HUES64 (cell line): ENCODE measurements at regions not wholly inside any gene's neighbourhood (a gene's known extent, or its start where the extent isn't known, plus 50 kb on each side); places are given as distances from the start of the nearest gene placed in this dataset.

ENCODE experiments used
- H3K27ac ChIP-seq: 2 replicates; pipeline ENCODE4 v1.7.0; 2013; ENCODE audit warnings: low read depth, low read length, inconsistent platforms
- H3K27me3 ChIP-seq: 2 replicates; pipeline ENCODE4 v1.6.1; 2013; ENCODE audit warnings: mild to moderate bottlenecking, low read length; ENCODE audit not compliant: insufficient read depth
- H3K36me3 ChIP-seq: 2 replicates; pipeline ENCODE4 v1.6.1; 2013; ENCODE audit warnings: mild to moderate bottlenecking, low read length; ENCODE audit not compliant: insufficient read depth
- H3K4me1 ChIP-seq: 2 replicates; pipeline ENCODE4 v1.6.1; 2013; ENCODE audit warnings: mild to moderate bottlenecking, low read length, moderate library complexity; ENCODE audit not compliant: insufficient read depth
- H3K4me3 ChIP-seq: 2 replicates; pipeline ENCODE4 v1.5.1; 2013; ENCODE audit warnings: mild to moderate bottlenecking, low read length, moderate library complexity
- H3K9ac ChIP-seq: 2 replicates; pipeline ENCODE4 v1.6.1; 2013; ENCODE audit warnings: mild to moderate bottlenecking, low read depth, low read length
- H3K9me3 ChIP-seq: 2 replicates; pipeline ENCODE4 v1.6.1; 2013; ENCODE audit warnings: low read depth, low read length; ENCODE audit not compliant: insufficient read depth
- WGBS: fragments of 150-250, 120-280 bp; methylation state at CpG from one replicate; pipeline ENCODE4 v1.1.7; 2013; ENCODE audit warnings: missing lambda C conversion rate; 5-methylcytosine and 5-hydroxymethylcytosine counted together

DNA sequence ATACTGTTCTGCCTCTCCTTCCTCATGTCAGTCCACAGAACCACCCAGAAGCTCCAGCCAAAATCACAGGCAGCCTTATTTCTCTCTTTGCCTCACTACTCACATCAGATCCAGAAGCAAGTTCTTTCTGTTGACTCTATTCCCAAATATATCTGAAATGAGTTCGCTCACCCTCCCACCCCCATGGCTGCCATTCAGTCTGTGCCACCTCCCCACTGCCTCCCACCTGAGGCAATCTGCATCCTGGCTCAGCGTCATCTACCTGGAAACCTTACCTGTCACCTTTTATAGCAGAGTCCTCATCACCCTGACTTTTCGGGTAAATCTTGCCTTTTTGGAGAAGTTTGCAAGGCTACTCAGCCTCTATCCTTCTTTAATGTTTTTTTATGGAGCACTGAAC is 501.8 kb downstream of the BCL11B start:
- no peaks in the 10 kb centered on the region for H3K27me3 ChIP-seq
- H3K4me3 ChIP-seq, result no peak overlapping the region
- WGBS, result 95% methylated on average over 3 of the region's 3 CpGs
- no peak overlapping the region for H3K27ac ChIP-seq
- H3K9me3 ChIP-seq, result no peaks in the 10 kb centered on the region
- H3K9ac ChIP-seq, result no peak overlapping the region
- no peaks in the 10 kb centered on the region for H3K4me1 ChIP-seq
- no peaks in the 10 kb centered on the region for H3K36me3 ChIP-seq

DNA sequence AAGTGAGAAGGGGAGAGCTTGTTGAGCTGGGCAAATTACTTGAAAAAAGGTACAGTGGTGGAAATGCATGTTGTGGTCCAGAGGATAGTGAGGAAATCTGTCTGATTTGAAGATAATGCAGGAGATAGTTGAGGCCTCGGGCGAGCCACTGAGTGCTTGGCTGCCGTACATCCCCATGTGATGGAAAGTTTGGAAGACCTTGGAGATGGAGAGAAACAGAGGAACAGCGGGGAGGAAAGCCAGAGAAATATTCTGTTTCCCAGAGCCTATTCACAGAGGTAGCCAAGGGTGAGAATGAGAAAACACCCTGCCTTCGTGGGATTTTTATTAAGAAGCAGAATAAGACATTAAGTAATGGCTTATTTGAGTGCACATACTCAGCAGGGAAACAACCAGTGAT is 498.2 kb downstream of the BCL11B start:
- no peak overlapping the region for H3K4me3 ChIP-seq
- no peak overlapping the region for H3K9ac ChIP-seq
- H3K27ac ChIP-seq, result no peak overlapping the region
- no peaks in the 10 kb centered on the region for H3K27me3 ChIP-seq
- 92% methylated on average over 5 of the region's 5 CpGs for WGBS
- H3K36me3 ChIP-seq, result no peaks in the 10 kb centered on the region
- no peaks in the 10 kb centered on the region for H3K4me1 ChIP-seq
- no peaks in the 10 kb centered on the region for H3K9me3 ChIP-seq

DNA sequence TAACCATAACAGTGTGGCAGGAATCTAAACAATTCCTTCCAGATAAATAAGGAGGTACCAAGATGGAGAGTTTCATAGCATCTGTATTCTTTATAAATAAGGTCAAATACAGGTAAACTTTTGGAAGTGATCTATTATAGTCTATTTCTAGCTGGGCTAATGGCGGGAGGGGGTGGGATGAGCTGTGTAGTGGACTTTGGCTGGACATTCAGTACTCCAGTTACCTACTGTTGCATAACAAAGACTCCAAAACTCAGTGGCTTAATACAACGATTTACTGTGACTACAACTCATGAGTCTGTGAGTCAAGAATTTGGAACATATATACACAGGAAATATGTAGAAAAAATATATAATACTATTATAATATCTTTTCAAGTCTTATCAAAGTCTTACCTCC is 496.1 kb downstream of the BCL11B start:
- WGBS, result 100% methylated on average over 1 of the region's 2 CpGs
- H3K9me3 ChIP-seq, result no peaks in the 10 kb centered on the region
- H3K4me3 ChIP-seq, result no peak overlapping the region
- H3K27ac ChIP-seq, result no peak overlapping the region
- H3K9ac ChIP-seq, result no peak overlapping the region
- no peaks in the 10 kb centered on the region for H3K27me3 ChIP-seq
- H3K36me3 ChIP-seq, result no peaks in the 10 kb centered on the region
- H3K4me1 ChIP-seq, result no peaks in the 10 kb centered on the region

DNA sequence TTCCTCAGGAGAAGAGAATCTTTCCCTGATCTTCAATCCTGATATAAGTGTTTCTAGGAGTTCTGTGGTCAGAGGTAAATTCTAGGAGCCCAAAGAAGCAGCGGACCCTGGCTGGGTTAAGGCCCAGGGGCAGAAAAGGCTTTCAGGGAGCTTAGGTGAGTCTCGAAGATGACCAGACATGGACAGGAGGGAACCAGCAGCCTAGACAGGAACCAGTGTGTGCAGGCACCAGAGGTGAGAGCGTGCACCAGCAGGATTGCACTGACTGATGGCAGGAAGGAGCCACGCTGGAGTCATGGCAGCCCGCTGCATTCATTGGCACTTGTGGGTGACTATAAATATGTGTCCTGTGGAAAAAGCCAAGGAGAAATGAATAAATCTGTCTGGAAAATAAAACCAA is 489.9 kb downstream of the BCL11B start:
- no peaks in the 10 kb centered on the region for H3K9me3 ChIP-seq
- H3K27me3 ChIP-seq, result no peaks in the 10 kb centered on the region
- 96% methylated on average over 5 of the region's 5 CpGs for WGBS
- no peak overlapping the region for H3K4me3 ChIP-seq
- H3K36me3 ChIP-seq, result no peaks in the 10 kb centered on the region
- H3K4me1 ChIP-seq, result no peaks in the 10 kb centered on the region
- H3K27ac ChIP-seq, result no peak overlapping the region
- H3K9ac ChIP-seq, result no peak overlapping the region

DNA sequence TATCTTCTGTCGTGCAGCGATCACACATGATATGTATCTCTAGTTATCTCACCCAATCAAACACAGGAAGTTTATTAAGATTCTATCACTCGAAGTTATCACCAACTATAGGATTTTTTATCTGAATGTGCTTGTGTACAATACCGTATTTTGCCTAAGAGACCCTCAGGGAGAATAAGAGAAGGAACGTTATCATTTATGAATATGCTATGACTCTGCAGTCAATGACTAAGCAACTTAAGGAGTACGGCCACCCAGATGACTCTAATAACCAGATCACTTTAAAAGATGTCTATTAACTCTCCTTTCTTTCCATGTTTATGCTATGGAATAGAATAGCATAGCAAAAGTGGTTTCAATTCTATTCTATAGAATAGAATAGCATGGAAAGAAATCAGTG is 486.4 kb downstream of the BCL11B start:
- Histone ChIP-seq H3K4me1 (no peaks in the 10 kb centered on the region), H3K4me3 (no peak overlapping the region), H3K9ac (no peak overlapping the region), H3K9me3 (no peaks in the 10 kb centered on the region), H3K27ac (no peak overlapping the region), H3K27me3 (no peaks in the 10 kb centered on the region), H3K36me3 (no peaks in the 10 kb centered on the region)
- 86% methylated on average over 6 of the region's 6 CpGs for WGBS

DNA sequence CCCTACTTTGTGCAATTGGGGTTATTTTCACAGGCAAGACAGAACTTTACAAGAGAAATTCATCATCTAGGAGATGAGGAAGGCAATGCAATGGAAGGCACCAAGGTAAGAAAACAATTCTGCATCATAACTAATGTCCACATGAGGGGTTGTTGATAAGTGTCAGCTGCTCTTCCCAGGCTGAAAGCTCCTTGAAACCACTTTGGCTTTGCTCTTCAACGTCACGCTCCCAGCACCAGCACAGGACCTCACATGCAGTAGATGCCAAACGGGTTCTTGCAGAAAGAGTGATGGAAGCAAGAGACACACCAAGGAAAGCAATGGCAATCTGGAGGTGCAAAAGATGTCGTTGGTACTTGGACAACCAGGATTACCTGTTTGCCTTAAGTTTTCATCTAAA is 485.5 kb downstream of the BCL11B start:
- Histone ChIP-seq H3K9ac (no peak overlapping the region), H3K9me3 (no peaks in the 10 kb centered on the region), H3K27me3 (no peaks in the 10 kb centered on the region), H3K36me3 (no peaks in the 10 kb centered on the region), H3K4me3 (no peak overlapping the region), H3K4me1 (no peaks in the 10 kb centered on the region), H3K27ac (no peak overlapping the region)
- WGBS, result 94% methylated on average over 4 of the region's 4 CpGs

DNA sequence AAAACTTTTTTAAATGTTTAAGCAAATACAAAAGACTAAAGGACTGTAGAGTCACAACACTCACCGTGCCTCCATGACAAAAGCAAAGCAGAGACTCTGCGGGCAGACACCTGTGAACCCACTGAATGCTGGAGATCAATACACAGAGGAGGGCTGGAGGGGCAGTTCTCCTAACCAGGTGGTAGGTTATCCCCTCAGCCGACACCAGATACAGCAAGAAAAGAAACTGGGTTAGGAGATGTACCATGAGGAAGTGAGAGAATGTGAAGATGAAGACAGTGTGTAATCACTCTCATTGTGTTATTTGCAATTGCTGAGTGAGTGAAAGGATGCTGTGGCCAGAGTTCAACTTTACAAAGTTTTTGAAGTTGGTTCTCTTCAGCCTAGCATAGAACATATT is 480.3 kb downstream of the BCL11B start:
- no peaks in the 10 kb centered on the region for H3K36me3 ChIP-seq
- no peak overlapping the region for H3K4me3 ChIP-seq
- H3K9ac ChIP-seq, result no peak overlapping the region
- 89% methylated on average over 3 of the region's 3 CpGs for WGBS
- H3K27me3 ChIP-seq, result no peaks in the 10 kb centered on the region
- no peaks in the 10 kb centered on the region for H3K4me1 ChIP-seq
- no peak overlapping the region for H3K27ac ChIP-seq
- H3K9me3 ChIP-seq, result peaks cover 9% of the 10 kb centered on the region; the same call in 1 of the 2 replicates

DNA sequence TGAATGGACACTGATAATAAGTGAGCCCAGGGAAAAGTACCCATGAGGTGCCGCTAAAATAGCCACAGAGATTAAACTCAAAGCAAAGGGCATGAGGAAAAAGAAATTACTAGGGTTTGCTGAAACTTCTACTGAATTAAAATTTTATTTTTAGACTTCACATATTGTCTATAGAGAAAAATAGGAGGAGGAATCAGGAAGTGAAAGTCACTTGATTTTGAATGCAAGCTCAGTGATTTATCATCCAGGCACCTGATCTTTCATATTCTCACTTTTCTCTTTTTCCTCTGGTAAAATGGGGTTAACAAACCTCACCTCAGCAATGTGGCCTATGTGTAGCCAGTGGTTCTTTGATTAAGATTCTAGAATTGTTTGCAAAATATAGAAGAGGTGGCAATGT is 479.8 kb downstream of the BCL11B start:
- Histone ChIP-seq H3K9me3 (peaks cover 9% of the 10 kb centered on the region; the same call in 1 of the 2 replicates), H3K27me3 (no peaks in the 10 kb centered on the region), H3K27ac (no peak overlapping the region), H3K9ac (no peak overlapping the region), H3K36me3 (no peaks in the 10 kb centered on the region), H3K4me3 (no peak overlapping the region), H3K4me1 (no peaks in the 10 kb centered on the region)
- 93% methylated on average over 1 of the region's 1 CpG for WGBS

DNA sequence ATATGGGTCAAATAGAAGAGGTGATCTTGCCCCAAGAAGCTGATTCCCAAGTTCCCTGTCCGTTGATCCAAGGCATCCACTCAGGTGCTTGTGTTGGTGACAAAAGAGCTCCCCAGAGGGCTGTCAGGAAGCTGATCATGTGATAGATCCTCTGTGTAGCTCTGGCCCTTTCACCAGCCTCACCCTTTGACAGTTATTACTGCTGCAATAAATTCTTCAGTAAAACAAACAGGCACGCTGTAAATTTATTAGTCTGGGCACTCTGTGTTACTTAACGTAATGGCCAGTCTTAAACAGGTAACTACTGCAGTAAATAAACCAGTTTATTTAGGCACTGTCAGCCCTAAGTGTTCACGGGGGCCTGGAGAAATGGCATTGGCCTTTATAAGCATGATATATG is 473.9 kb downstream of the BCL11B start:
- Histone ChIP-seq H3K9me3 (peaks cover 9% of the 10 kb centered on the region; the same call in 1 of the 2 replicates), H3K36me3 (no peaks in the 10 kb centered on the region), H3K4me1 (no peaks in the 10 kb centered on the region), H3K27ac (no peak overlapping the region), H3K4me3 (no peak overlapping the region), H3K27me3 (no peaks in the 10 kb centered on the region), H3K9ac (no peak overlapping the region)
- WGBS, result 90% methylated on average over 4 of the region's 4 CpGs

DNA sequence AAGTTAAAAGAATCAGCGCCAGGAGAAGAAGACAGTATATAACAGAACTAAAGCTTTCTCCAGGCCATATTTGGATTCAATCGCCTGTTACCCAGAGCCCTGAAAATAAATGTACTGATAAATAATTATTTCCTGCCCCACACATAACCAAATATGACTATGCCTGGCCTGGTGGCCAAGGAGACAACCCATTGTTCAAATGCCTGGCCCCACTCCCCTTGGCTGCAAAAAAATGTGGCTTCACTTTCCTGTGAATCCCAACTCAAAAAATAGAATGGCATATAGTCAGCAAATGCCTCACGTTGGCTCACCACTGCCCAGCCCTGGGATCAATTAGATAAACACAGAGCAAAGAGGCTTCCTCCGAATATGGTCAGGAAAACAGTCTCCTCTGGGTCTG is 472.1 kb downstream of the BCL11B start:
- Histone ChIP-seq H3K9me3 (no peaks in the 10 kb centered on the region), H3K27me3 (no peaks in the 10 kb centered on the region), H3K36me3 (no peaks in the 10 kb centered on the region), H3K4me3 (no peak overlapping the region), H3K27ac (no peak overlapping the region), H3K9ac (no peak overlapping the region), H3K4me1 (no peaks in the 10 kb centered on the region)
- 64% methylated on average over 4 of the region's 4 CpGs for WGBS

DNA sequence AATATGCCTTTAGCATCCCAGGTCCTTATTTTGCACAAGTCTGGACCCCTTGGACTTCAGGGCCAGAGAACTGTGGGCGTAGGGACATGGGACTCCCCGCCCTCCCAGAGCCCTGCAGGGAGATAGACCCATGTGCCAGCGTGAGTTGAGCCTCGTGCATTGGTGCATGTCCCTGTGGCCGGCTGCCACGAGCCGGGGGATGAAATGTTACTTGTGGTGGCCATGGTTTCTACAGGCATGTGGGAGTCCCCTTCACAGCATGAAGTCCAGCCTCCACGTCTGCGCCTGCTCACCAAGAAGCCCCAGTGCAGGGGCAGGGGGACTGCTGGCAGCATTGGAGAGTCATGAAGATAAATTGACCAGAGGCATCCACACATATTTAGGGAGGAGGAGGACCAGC is 470.0 kb downstream of the BCL11B start:
- Histone ChIP-seq H3K9me3 (no peaks in the 10 kb centered on the region), H3K36me3 (no peaks in the 10 kb centered on the region), H3K4me1 (no peaks in the 10 kb centered on the region), H3K4me3 (no peak overlapping the region), H3K27ac (no peak overlapping the region), H3K27me3 (no peaks in the 10 kb centered on the region), H3K9ac (no peak overlapping the region)
- WGBS, result 84% methylated on average over 9 of the region's 9 CpGs

DNA sequence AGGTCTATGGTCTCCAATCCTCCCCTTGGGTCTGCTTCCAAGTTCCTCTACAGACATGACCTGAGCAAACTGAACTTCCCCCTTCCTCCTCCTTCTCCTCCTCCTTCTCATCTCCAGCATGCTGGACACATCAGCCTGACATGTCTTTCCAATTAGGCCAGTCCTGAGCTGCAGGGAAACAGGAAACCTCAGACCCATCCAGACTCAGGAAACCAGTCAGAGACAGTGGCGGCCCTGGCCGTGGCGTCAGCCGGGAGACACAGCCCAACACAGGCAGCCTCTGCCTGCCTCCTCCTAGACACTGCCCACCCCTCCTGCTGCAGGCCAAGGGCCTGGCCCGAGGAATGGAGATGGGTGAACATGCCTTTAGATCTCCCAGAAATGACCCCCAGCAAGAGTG is 468.8 kb downstream of the BCL11B start:
- no peak overlapping the region for H3K4me3 ChIP-seq
- H3K27me3 ChIP-seq, result no peaks in the 10 kb centered on the region
- H3K36me3 ChIP-seq, result no peaks in the 10 kb centered on the region
- H3K4me1 ChIP-seq, result no peaks in the 10 kb centered on the region
- no peak overlapping the region for H3K9ac ChIP-seq
- H3K27ac ChIP-seq, result no peak overlapping the region
- H3K9me3 ChIP-seq, result no peaks in the 10 kb centered on the region
- WGBS, result 99% methylated on average over 5 of the region's 5 CpGs
